SK-N-SH (cell line): ENCODE measurements at regions not wholly inside any gene's neighbourhood (a gene's known extent, or its start where the extent isn't known, plus 50 kb on each side); places are given as distances from the start of the nearest gene placed in this dataset.

Experiments used
- CTCF ChIP-seq: fragments of 200-600 bp; sonication (generic); IDR thresholded peaks from 2 replicates; pipeline ENCODE4 v1.6.1; 2017; ENCODE audit warnings: antibody characterized with exemption, mild to moderate bottlenecking, moderate library complexity
- FOXM1 ChIP-seq: IDR thresholded peaks from 2 replicates; pipeline ENCODE4 v1.4.0; 2012; ENCODE audit warnings: low read depth, mild to moderate bottlenecking
- GATA2 ChIP-seq: sonication (generic); formaldehyde crosslinking; IDR thresholded peaks from 2 replicates; pipeline ENCODE4 v1.5.0; 2020; ENCODE audit warnings: mild to moderate bottlenecking, missing genetic modification reagents
- JUND ChIP-seq: IDR thresholded peaks from 2 replicates; pipeline ENCODE4 v1.4.0; 2012
- REST ChIP-seq: IDR thresholded peaks from 2 replicates; pipeline ENCODE4 v1.6.1; 2012; ENCODE audit warnings: mild to moderate bottlenecking, low read depth, low read length, moderate library complexity
- TEAD4 ChIP-seq: IDR thresholded peaks from 2 replicates; pipeline ENCODE4 v1.4.0; 2012; ENCODE audit warnings: mild to moderate bottlenecking, borderline replicate concordance; ENCODE audit not compliant: insufficient read depth

- TF ChIP-seq CTCF (no peak), TEAD4 (no peak), FOXM1 (no peak), JUND (no peak), GATA2 (CRISPR knock-in tag) (no peak), REST (no peak)
Observed at GRCh38 chr12:41856228-41856627, 288.4 kb downstream of the GXYLT1 start.
